Kidney epithelial cell (primary cell): ENCODE measurements at regions not wholly inside any gene's neighbourhood (a gene's known extent, or its start where the extent isn't known, plus 50 kb on each side); places are given as distances from the start of the nearest gene placed in this dataset.

Experiments
- DNase-seq: peaks from one replicate; pipeline ENCODE4 v3.0.0-alpha.2; 2010; ENCODE audit warnings: low read depth
- H3K27me3 ChIP-seq: 2 replicates; pipeline ENCODE4 v1.6.0; 2011; ENCODE audit warnings: low read length; ENCODE audit not compliant: control insufficient read depth, insufficient read depth
- H3K36me3 ChIP-seq: 2 replicates; pipeline ENCODE4 v1.5.1; 2011; ENCODE audit warnings: low read length; ENCODE audit not compliant: control insufficient read depth, insufficient read depth
- H3K4me3 ChIP-seq: 2 replicates; pipeline ENCODE4 v1.5.1; 2011; ENCODE audit warnings: low read depth, mild to moderate bottlenecking, control low read depth, low read length
- TF ChIP-seq, protein P1 (sequence below): IDR thresholded peaks from 2 replicates; pipeline ENCODE4 v1.5.1; 2011; ENCODE audit warnings: mild to moderate bottlenecking, moderate library complexity, low read length, control low read depth, inconsistent platforms; ENCODE audit not compliant: insufficient read depth, poor library complexity, severe bottlenecking

- Histone ChIP-seq H3K36me3 (no peaks in the 10 kb centered on the region), H3K4me3 (no peak overlapping the region), H3K27me3 (no peaks in the 10 kb centered on the region)
- no peak for DNase-seq
- TF ChIP-seq, protein P1, sequence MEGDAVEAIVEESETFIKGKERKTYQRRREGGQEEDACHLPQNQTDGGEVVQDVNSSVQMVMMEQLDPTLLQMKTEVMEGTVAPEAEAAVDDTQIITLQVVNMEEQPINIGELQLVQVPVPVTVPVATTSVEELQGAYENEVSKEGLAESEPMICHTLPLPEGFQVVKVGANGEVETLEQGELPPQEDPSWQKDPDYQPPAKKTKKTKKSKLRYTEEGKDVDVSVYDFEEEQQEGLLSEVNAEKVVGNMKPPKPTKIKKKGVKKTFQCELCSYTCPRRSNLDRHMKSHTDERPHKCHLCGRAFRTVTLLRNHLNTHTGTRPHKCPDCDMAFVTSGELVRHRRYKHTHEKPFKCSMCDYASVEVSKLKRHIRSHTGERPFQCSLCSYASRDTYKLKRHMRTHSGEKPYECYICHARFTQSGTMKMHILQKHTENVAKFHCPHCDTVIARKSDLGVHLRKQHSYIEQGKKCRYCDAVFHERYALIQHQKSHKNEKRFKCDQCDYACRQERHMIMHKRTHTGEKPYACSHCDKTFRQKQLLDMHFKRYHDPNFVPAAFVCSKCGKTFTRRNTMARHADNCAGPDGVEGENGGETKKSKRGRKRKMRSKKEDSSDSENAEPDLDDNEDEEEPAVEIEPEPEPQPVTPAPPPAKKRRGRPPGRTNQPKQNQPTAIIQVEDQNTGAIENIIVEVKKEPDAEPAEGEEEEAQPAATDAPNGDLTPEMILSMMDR, result no peak
Observed at GRCh38 chr1:69426401-69426800, 141.3 kb upstream of the LRRC7 start.

DNA sequence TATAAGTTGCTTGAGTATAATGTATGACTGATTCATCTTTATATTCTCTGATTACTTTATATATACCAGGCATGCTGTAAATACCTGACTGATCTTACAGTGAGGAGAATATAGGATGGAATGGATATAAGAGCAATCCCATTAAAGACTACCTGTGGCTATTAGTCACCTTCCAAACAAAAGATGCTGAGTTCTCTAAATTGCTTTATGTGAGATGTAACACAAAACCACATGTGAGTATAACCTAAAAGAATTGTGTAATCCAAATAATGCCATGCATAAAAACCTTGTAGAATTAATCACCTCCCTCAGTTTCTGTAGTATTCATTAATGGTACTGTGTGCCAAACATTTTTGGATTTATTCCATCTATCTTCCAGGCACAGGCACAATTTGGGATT lies 134.6 kb upstream of the LRRC7 start:
- no peak for DNase-seq
- TF ChIP-seq, protein P1, result no peak
- H3K36me3 ChIP-seq, result no peaks in the 10 kb centered on the region
- H3K4me3 ChIP-seq, result no peak overlapping the region
- no peaks in the 10 kb centered on the region for H3K27me3 ChIP-seq

GRCh38 chr1:69436151-69436550 lies 131.6 kb upstream of the LRRC7 start:
- Histone ChIP-seq H3K36me3 (no peaks in the 10 kb centered on the region), H3K4me3 (no peak overlapping the region), H3K27me3 (no peaks in the 10 kb centered on the region)
- TF ChIP-seq, protein P1, result no peak
- no peak for DNase-seq

- Histone ChIP-seq H3K27me3 (no peaks in the 10 kb centered on the region), H3K36me3 (no peaks in the 10 kb centered on the region), H3K4me3 (no peak overlapping the region)
- no peak for DNase-seq
- TF ChIP-seq, protein P1, result no peak
Observed at GRCh38 chr1:69438056-69438795, 129.5 kb upstream of the LRRC7 start.

DNA sequence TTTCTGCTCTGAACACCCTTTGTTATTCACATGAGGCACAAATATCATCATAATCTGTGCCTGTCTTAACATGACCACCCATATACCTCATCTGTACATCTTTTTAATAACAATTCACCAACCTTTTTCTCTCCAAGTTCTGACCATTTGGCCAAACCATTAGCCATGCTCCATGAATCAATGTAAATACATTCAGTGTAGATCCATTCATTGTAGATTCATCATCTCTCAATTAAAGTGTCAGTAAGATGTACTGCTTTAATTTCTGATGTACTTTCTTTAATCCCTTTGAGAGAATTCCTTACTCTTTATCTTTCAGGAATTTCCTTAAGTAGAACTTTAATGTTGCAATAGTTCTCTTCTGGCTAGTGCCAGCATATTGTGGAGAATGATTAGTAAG lies 126.2 kb upstream of the LRRC7 start:
- H3K36me3 ChIP-seq, result no peaks in the 10 kb centered on the region
- H3K27me3 ChIP-seq, result no peaks in the 10 kb centered on the region
- TF ChIP-seq, protein P1, result no peak
- DNase-seq, result no peak
- H3K4me3 ChIP-seq, result no peak overlapping the region

DNA sequence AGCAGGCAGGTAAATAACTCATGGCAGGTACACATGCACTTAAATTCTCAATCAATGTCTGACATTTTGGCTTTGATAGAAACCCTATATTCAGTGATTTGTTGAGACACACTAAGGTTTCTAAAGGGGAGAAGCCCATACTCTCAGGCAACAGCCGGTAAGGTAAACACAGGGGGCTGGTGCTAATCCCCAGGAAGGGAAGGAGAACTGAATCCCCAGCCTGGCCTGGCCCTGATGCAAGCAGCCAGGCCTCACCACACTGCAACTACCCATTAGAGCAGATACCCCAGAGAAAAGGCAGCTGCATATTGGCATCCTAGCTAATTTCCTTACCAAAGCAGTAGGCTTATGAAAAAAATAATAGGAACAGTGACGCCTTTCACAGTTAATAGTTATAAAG lies 116.5 kb upstream of the LRRC7 start:
- H3K36me3 ChIP-seq, result no peaks in the 10 kb centered on the region
- DNase-seq, result no peak

More for the DNA sequence above, 116.5 kb upstream of the LRRC7 start:
- TF ChIP-seq, protein P1, result no peak
- Histone ChIP-seq H3K27me3 (no peaks in the 10 kb centered on the region), H3K4me3 (no peak overlapping the region)
